Frontal cortex (tissue), 3 donors: ENCODE measurements at regions not wholly inside any gene's neighbourhood (a gene's known extent, or its start where the extent isn't known, plus 50 kb on each side); places are given as distances from the start of the nearest gene placed in this dataset.
"Not testable (repeated sequence)": the region's sequence is repeated elsewhere in the genome, so short reads cannot be mapped to it uniquely, and the experiment has no call there.

ENCODE experiments used
- DNase-seq, 2 donors: peaks; one replicate each; pipeline ENCODE4 v3.0.0; 2012; ENCODE audit warnings: low spot score in 2 of 2
- FAIRE-seq: peaks from 2 replicates; lab custom pipeline; 2012; peaks lifted over from hg19 to GRCh38; lab: Jason Lieb, UNC
- donor health status: control.
- donor health status: control.
- donor health status: control.

GRCh38 chr7:6936626-6937025 is 110.6 kb upstream of the CCZ1B start:
- FAIRE-seq, DNase-seq: not testable (repeated sequence)

- not testable (repeated sequence) for DNase-seq, FAIRE-seq
Observed at GRCh38 chr7:6937746-6938145, 111.7 kb upstream of the CCZ1B start.

- DNase-seq, FAIRE-seq: not testable (repeated sequence)
Observed at GRCh38 chr7:6938284-6938683, 112.2 kb upstream of the CCZ1B start.

- DNase-seq, FAIRE-seq: not testable (repeated sequence)
Observed at GRCh38 chr7:6939126-6939525, 113.1 kb upstream of the CCZ1B start.

GRCh38 chr7:6939896-6940295 is 113.8 kb upstream of the CCZ1B start:
- FAIRE-seq, DNase-seq: not testable (repeated sequence)

GRCh38 chr7:6946873-6947272 is 120.8 kb upstream of the CCZ1B start:
- not testable (repeated sequence) for FAIRE-seq, DNase-seq

- FAIRE-seq, DNase-seq: not testable (repeated sequence)
Observed at GRCh38 chr7:6950231-6950630, 124.2 kb upstream of the CCZ1B start.

- FAIRE-seq, DNase-seq: not testable (repeated sequence)
Observed at GRCh38 chr7:6951553-6951952, 125.5 kb upstream of the CCZ1B start.

GRCh38 chr7:6953138-6953797 is 127.2 kb upstream of the CCZ1B start:
- not testable (repeated sequence) for FAIRE-seq

GRCh38 chr7:6953798-6954181 is 127.7 kb upstream of the CCZ1B start:
- FAIRE-seq, DNase-seq: not testable (repeated sequence)

More at GRCh38 chr7:6953138-6953797, 127.2 kb upstream of the CCZ1B start:
- not testable (repeated sequence) for DNase-seq

- not testable (repeated sequence) for DNase-seq, FAIRE-seq
Observed at GRCh38 chr7:6955385-6955784, 129.3 kb upstream of the CCZ1B start.

GRCh38 chr7:6955990-6956566 is 130.0 kb upstream of the CCZ1B start:
- not testable (repeated sequence) for FAIRE-seq, DNase-seq

GRCh38 chr7:6958371-6958770 is 132.3 kb upstream of the CCZ1B start:
- DNase-seq, FAIRE-seq: not testable (repeated sequence)

GRCh38 chr7:6959942-6960341 is 133.9 kb upstream of the CCZ1B start:
- DNase-seq, FAIRE-seq: not testable (repeated sequence)

- not testable (repeated sequence) for DNase-seq, FAIRE-seq
Observed at GRCh38 chr7:6962871-6963270, 136.8 kb upstream of the CCZ1B start.

GRCh38 chr7:6965051-6965450 is 139.0 kb upstream of the CCZ1B start:
- not testable (repeated sequence) for DNase-seq, FAIRE-seq

GRCh38 chr7:6970180-6970579 is 144.1 kb upstream of the CCZ1B start:
- FAIRE-seq, DNase-seq: not testable (repeated sequence)

- FAIRE-seq, DNase-seq: not testable (repeated sequence)
Observed at GRCh38 chr7:6974876-6975275, 148.8 kb upstream of the CCZ1B start.

- not testable (repeated sequence) for FAIRE-seq, DNase-seq
Observed at GRCh38 chr7:6975346-6975745, 149.3 kb upstream of the CCZ1B start.

GRCh38 chr7:6977368-6977767 is 151.3 kb upstream of the CCZ1B start:
- DNase-seq, FAIRE-seq: not testable (repeated sequence)

- not testable (repeated sequence) for FAIRE-seq, DNase-seq
Observed at GRCh38 chr7:6978326-6978725, 152.3 kb upstream of the CCZ1B start.
